Keratinocyte (primary cell): ENCODE measurements at regions not wholly inside any gene's neighbourhood (a gene's known extent, or its start where the extent isn't known, plus 50 kb on each side); places are given as distances from the start of the nearest gene placed in this dataset.
"Not testable (repeated sequence)": the region's sequence is repeated elsewhere in the genome, so short reads cannot be mapped to it uniquely, and the experiment has no call there.

Experiments used
- DNase-seq: peaks from one replicate; pipeline ENCODE4 v3.0.0-alpha.2; 2011; ENCODE audit warnings: low read depth, missing footprints, low spot score
- FAIRE-seq: peaks from 2 replicates; lab custom pipeline; 2011; peaks lifted over from hg19 to GRCh38; lab: Jason Lieb, UNC
- H2AFZ ChIP-seq: 2 replicates; pipeline ENCODE4 v1.6.0; 2012; ENCODE audit warnings: low read length, control low read depth, inconsistent platforms; ENCODE audit not compliant: control insufficient read depth
- H3K27ac ChIP-seq: 2 replicates; pipeline ENCODE4 v1.5.1; 2011; ENCODE audit warnings: low read length; ENCODE audit not compliant: control insufficient read depth, insufficient read depth
- H3K27me3 ChIP-seq: 3 replicates; pipeline ENCODE4 v1.6.0; 2011; ENCODE audit warnings: low read length; ENCODE audit not compliant: control insufficient read depth, insufficient read depth; ENCODE audit errors: extremely low read depth
- H3K36me3 ChIP-seq, 2 experiments: 2 replicates in 1 of 2; 3 replicates in 1 of 2; pipeline ENCODE4 v1.5.1; 2011; ENCODE audit warnings: low read length in 2 of 2, mild to moderate bottlenecking in 1 of 2; ENCODE audit not compliant: control insufficient read depth in 2 of 2, insufficient read depth in 2 of 2; ENCODE audit errors: extremely low read depth in 1 of 2
- H3K4me1 ChIP-seq: 3 replicates; pipeline ENCODE4 v1.5.1; 2011; ENCODE audit warnings: low read length; ENCODE audit not compliant: control insufficient read depth, insufficient read depth; ENCODE audit errors: extremely low read depth
- H3K4me2 ChIP-seq: 3 replicates; pipeline ENCODE4 v1.6.0; 2011; ENCODE audit warnings: low read depth, low read length; ENCODE audit not compliant: control insufficient read depth, insufficient read depth; ENCODE audit errors: extremely low read depth
- H3K4me3 ChIP-seq, 3 experiments: fragments of 200-600 bp in 1 of 3; sonication (generic) in 1 of 3; 2 replicates in 2 of 3; 3 replicates in 1 of 3; pipeline ENCODE4 v1.5.1; 2011 to 2016; ENCODE audit warnings: low read length in 3 of 3, mild to moderate bottlenecking in 3 of 3, control low read depth in 2 of 3, inconsistent platforms in 1 of 3, low read depth in 1 of 3, mixed read lengths in 1 of 3, mixed run types in 1 of 3, moderate library complexity in 1 of 3; ENCODE audit not compliant: control insufficient read depth in 2 of 3, insufficient read depth in 2 of 3; ENCODE audit errors: extremely low read depth in 1 of 3
- H3K79me2 ChIP-seq: 2 replicates; pipeline ENCODE4 v1.6.0; 2012; ENCODE audit warnings: low read length; ENCODE audit not compliant: control insufficient read depth, insufficient read depth
- H3K9ac ChIP-seq: 3 replicates; pipeline ENCODE4 v1.6.0; 2011; ENCODE audit warnings: low read length; ENCODE audit not compliant: control insufficient read depth, insufficient read depth; ENCODE audit errors: extremely low read depth
- H3K9me1 ChIP-seq: 3 replicates; pipeline ENCODE4 v1.6.0; 2011; ENCODE audit warnings: low read length; ENCODE audit not compliant: control insufficient read depth, insufficient read depth; ENCODE audit errors: extremely low read depth
- H3K9me3 ChIP-seq: 2 replicates; pipeline ENCODE4 v1.5.1; 2012; ENCODE audit warnings: low read depth, low read length; ENCODE audit not compliant: control insufficient read depth
- H4K20me1 ChIP-seq: 3 replicates; pipeline ENCODE4 v1.6.0; 2011; ENCODE audit warnings: low read length; ENCODE audit not compliant: control insufficient read depth, insufficient read depth; ENCODE audit errors: extremely low read depth
- CTCF ChIP-seq, 3 experiments: IDR thresholded peaks in 1 of 3; conservative IDR thresholded peaks in 1 of 3; optimal IDR thresholded peaks in 1 of 3; 2 replicates in 2 of 3; 3 replicates in 1 of 3; pipeline versions ENCODE3 to v1.5.1; 2011; ENCODE audit warnings: low read length in 3 of 3, mild to moderate bottlenecking in 3 of 3, moderate library complexity in 2 of 3, control low read depth in 1 of 3, inconsistent platforms in 1 of 3; ENCODE audit not compliant: insufficient read depth in 2 of 3; ENCODE audit errors: extremely low read depth in 1 of 3
- EZH2 ChIP-seq: IDR thresholded peaks from one replicate; pipeline ENCODE4 v1.6.1; 2012; ENCODE audit warnings: inconsistent platforms, mild to moderate bottlenecking, low read length, moderate library complexity
- dilution Hi-C: fragments of 300-500 bp; cut with MboI; formaldehyde crosslinking; loops from one replicate; pipeline ENCODE4 v1.7.0; 2020; ENCODE audit warnings: low sequenced_read_pairs; ENCODE audit not compliant: extremely low pct_ligation_motif_present

GRCh38 chr3:13740795-13741194 lies 139.1 kb downstream of the WNT7A start:
- no peak for TF ChIP-seq CTCF (optimal IDR thresholded peaks at IDR 0.05 in 1 of 3, IDR thresholded peaks at IDR 0.05 in 1 of 3, conservative IDR thresholded peaks at IDR 0.05 in 1 of 3; ENCODE audit: extremely low read depth in 1 of 3, insufficient read depth in 2 of 3, low read length in 3 of 3)
- TF ChIP-seq EZH2 = no peak
- Histone ChIP-seq H3K79me2 (no peaks in the 10 kb centered on the region), H3K4me2 (no peak overlapping the region), H3K9me3 (peaks cover 5% of the 10 kb centered on the region), H3K9me1 (no peaks in the 10 kb centered on the region), H2AFZ (no peak overlapping the region), H4K20me1 (no peaks in the 10 kb centered on the region), H3K4me1 (no peaks in the 10 kb centered on the region), H3K4me3 (no peak overlapping the region), H3K9ac (no peak overlapping the region), H3K27me3 (peaks cover 12% of the 10 kb centered on the region), H3K36me3 (no peaks in the 10 kb centered on the region), H3K27ac (no peak overlapping the region)
- FAIRE-seq = no peak
- DNase-seq = no peak
- dilution Hi-C loops = no loop called here

GRCh38 chr3:13733726-13734125 lies 146.1 kb downstream of the WNT7A start:
- H3K4me3 ChIP-seq, H3K4me2 ChIP-seq, H3K9ac ChIP-seq, FAIRE-seq, H3K27ac ChIP-seq, DNase-seq, H3K79me2 ChIP-seq, H3K27me3 ChIP-seq, H3K9me1 ChIP-seq, H2AFZ ChIP-seq, dilution Hi-C loops, H3K9me3 ChIP-seq, H3K4me1 ChIP-seq, H3K36me3 ChIP-seq, H4K20me1 ChIP-seq: not testable (repeated sequence)

GRCh38 chr3:13728487-13728886 lies 151.4 kb downstream of the WNT7A start:
- Histone ChIP-seq H3K9me3 (no peaks in the 10 kb centered on the region), H3K9me1 (no peaks in the 10 kb centered on the region), H3K79me2 (no peaks in the 10 kb centered on the region), H3K4me2 (no peak overlapping the region), H4K20me1 (no peaks in the 10 kb centered on the region), H2AFZ (no peak overlapping the region), H3K4me1 (no peaks in the 10 kb centered on the region), H3K9ac (no peak overlapping the region), H3K27ac (no peak overlapping the region), H3K4me3 (no peak overlapping the region), H3K36me3 (no peaks in the 10 kb centered on the region), H3K27me3 (peaks cover 4% of the 10 kb centered on the region)
- no peak for DNase-seq
- TF ChIP-seq EZH2 (no peak), CTCF (optimal IDR thresholded peaks at IDR 0.05 in 1 of 3, IDR thresholded peaks at IDR 0.05 in 1 of 3, conservative IDR thresholded peaks at IDR 0.05 in 1 of 3; ENCODE audit: extremely low read depth in 1 of 3, insufficient read depth in 2 of 3, low read length in 3 of 3) (no peak)
- no peak for FAIRE-seq
- dilution Hi-C loops = no loop called here
